HL-60 (cell line): ENCODE measurements at regions not wholly inside any gene's neighbourhood (a gene's known extent, or its start where the extent isn't known, plus 50 kb on each side); places are given as distances from the start of the nearest gene placed in this dataset.

ENCODE experiments used
- GABPA ChIP-seq: IDR thresholded peaks from 2 replicates; pipeline ENCODE4 v1.6.1; 2012; ENCODE audit warnings: low read depth
- TF ChIP-seq, protein P1 (sequence below): IDR thresholded peaks from one replicate; pipeline ENCODE4 v1.5.1; 2011; ENCODE audit warnings: low read length, control low read depth, inconsistent platforms; ENCODE audit not compliant: insufficient read depth

DNA sequence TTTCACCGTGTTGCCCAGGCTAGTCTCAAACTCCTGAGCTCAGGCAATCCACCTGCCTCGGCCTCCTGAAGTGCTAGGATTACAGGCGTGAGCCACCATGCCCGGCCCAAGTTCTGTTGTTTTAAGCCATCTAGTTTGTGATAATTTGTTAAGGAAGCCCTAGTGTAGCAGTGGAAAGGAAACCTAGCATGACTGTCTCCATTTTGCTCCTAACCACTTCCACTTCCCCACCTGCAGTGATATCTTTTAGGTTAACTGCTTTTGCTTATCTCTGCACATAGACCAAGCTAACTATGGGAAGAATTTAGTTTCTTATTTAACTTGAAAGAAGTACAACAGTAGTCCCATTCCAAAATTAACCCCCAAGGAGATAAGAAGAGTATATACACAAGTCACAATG lies 109.5 kb upstream of the NAP1L1 start:
- TF ChIP-seq, protein P1, sequence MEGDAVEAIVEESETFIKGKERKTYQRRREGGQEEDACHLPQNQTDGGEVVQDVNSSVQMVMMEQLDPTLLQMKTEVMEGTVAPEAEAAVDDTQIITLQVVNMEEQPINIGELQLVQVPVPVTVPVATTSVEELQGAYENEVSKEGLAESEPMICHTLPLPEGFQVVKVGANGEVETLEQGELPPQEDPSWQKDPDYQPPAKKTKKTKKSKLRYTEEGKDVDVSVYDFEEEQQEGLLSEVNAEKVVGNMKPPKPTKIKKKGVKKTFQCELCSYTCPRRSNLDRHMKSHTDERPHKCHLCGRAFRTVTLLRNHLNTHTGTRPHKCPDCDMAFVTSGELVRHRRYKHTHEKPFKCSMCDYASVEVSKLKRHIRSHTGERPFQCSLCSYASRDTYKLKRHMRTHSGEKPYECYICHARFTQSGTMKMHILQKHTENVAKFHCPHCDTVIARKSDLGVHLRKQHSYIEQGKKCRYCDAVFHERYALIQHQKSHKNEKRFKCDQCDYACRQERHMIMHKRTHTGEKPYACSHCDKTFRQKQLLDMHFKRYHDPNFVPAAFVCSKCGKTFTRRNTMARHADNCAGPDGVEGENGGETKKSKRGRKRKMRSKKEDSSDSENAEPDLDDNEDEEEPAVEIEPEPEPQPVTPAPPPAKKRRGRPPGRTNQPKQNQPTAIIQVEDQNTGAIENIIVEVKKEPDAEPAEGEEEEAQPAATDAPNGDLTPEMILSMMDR: no peak
- no peak for TF ChIP-seq GABPA
